Suprapubic skin (tissue), 4 donors: ENCODE measurements at regions not wholly inside any gene's neighbourhood (a gene's known extent, or its start where the extent isn't known, plus 50 kb on each side); places are given as distances from the start of the nearest gene placed in this dataset.

Experiments used
- DNase-seq, 2 donors: peaks; one replicate each; pipeline ENCODE4 v3.0.0-alpha.2; 2019; ENCODE audit warnings: low spot score in 2 of 2
- H3K27ac ChIP-seq: fragments of 200-600 bp; sonication (generic); one replicate; pipeline ENCODE4 v1.5.1; 2019
- H3K27me3 ChIP-seq: fragments of 200-600 bp; sonication (generic); one replicate; pipeline ENCODE4 v1.5.1; 2019
- H3K36me3 ChIP-seq: fragments of 200-600 bp; sonication (generic); one replicate; pipeline ENCODE4 v1.5.1; 2019
- H3K4me1 ChIP-seq: fragments of 200-600 bp; sonication (generic); one replicate; pipeline ENCODE4 v1.5.1; 2019
- H3K4me3 ChIP-seq: fragments of 200-600 bp; sonication (generic); one replicate; pipeline ENCODE4 v1.5.1; 2019; ENCODE audit warnings: mild to moderate bottlenecking
- H3K9me3 ChIP-seq: fragments of 200-600 bp; sonication (generic); one replicate; pipeline ENCODE4 v1.5.1; 2019
- CTCF ChIP-seq, 2 donors: fragments of 200-600 bp in 1 of 2; fragments of 450-650 bp in 1 of 2; sonication (generic) in 1 of 2; IDR thresholded peaks; one replicate each; pipeline ENCODE4 v1.5.1; 2016 to 2019; ENCODE audit warnings: antibody characterized with exemption in 2 of 2, mild to moderate bottlenecking in 1 of 2, moderate library complexity in 1 of 2
- EP300 ChIP-seq: sonication (generic); formaldehyde crosslinking; IDR thresholded peaks from one replicate; pipeline ENCODE4 v1.6.1; 2017; ENCODE audit warnings: antibody characterized with exemption
- POLR2A ChIP-seq, 2 donors: fragments of 450-650 bp; IDR thresholded peaks; one replicate each; pipeline ENCODE4 v1.6.1; 2017; ENCODE audit warnings: antibody characterized with exemption in 2 of 2, mild to moderate bottlenecking in 2 of 2, moderate library complexity in 2 of 2
- POLR2AphosphoS5 ChIP-seq, 3 donors: sonication (generic); formaldehyde crosslinking; IDR thresholded peaks; one replicate each; pipeline ENCODE4 v1.6.1; 2017; ENCODE audit warnings: antibody characterized with exemption in 3 of 3
- WGBS: methylation state at CpG from one replicate; pipeline ENCODE4 v1.1.5; 2018; 5-methylcytosine and 5-hydroxymethylcytosine counted together

- no peak for TF ChIP-seq POLR2AphosphoS5 (IDR thresholded peaks at IDR 0.05)
- TF ChIP-seq EP300 = no peak
- no peak for TF ChIP-seq POLR2A (IDR thresholded peaks at IDR 0.05)
- TF ChIP-seq CTCF (IDR thresholded peaks at IDR 0.05) = no peak
- Histone ChIP-seq H3K4me3 (no peak overlapping the region), H3K36me3 (no peaks in the 10 kb centered on the region), H3K9me3 (no peaks in the 10 kb centered on the region), H3K27ac (no peak overlapping the region), H3K27me3 (no peaks in the 10 kb centered on the region), H3K4me1 (no peaks in the 10 kb centered on the region)
- no peak for DNase-seq
Observed at GRCh38 chr16:7216719-7217118, 115.9 kb upstream of the RBFOX1 start.

GRCh38 chr16:7211781-7212180 is 120.9 kb upstream of the RBFOX1 start:
- no peaks in the 10 kb centered on the region for H3K27me3 ChIP-seq
- WGBS = 62% methylated on average over 9 of the region's 9 CpGs
- no peak overlapping the region for H3K4me3 ChIP-seq
- no peak overlapping the region for H3K27ac ChIP-seq
- H3K4me1 ChIP-seq = no peaks in the 10 kb centered on the region
- no peak for DNase-seq
- TF ChIP-seq POLR2A (IDR thresholded peaks at IDR 0.05) (no peak), CTCF (IDR thresholded peaks at IDR 0.05) (no peak)
- no peaks in the 10 kb centered on the region for H3K36me3 ChIP-seq
- no peaks in the 10 kb centered on the region for H3K9me3 ChIP-seq

GRCh38 chr16:7209598-7209997 is 123.0 kb upstream of the RBFOX1 start:
- TF ChIP-seq POLR2AphosphoS5 (IDR thresholded peaks at IDR 0.05) (no peak), EP300 (no peak), POLR2A (IDR thresholded peaks at IDR 0.05) (no peak), CTCF (IDR thresholded peaks at IDR 0.05) (no peak)
- Histone ChIP-seq H3K4me3 (no peak overlapping the region), H3K36me3 (no peaks in the 10 kb centered on the region), H3K27ac (no peak overlapping the region), H3K27me3 (no peaks in the 10 kb centered on the region), H3K9me3 (no peaks in the 10 kb centered on the region), H3K4me1 (no peaks in the 10 kb centered on the region)
- no peak for DNase-seq
- 85% methylated on average over 3 of the region's 3 CpGs for WGBS

GRCh38 chr16:7206469-7206868 is 126.2 kb upstream of the RBFOX1 start:
- H3K27ac ChIP-seq = no peak overlapping the region
- WGBS = 45% methylated on average over 4 of the region's 4 CpGs

GRCh38 chr16:7200320-7200719 is 132.3 kb upstream of the RBFOX1 start:
- Histone ChIP-seq H3K36me3 (no peaks in the 10 kb centered on the region), H3K4me1 (no peaks in the 10 kb centered on the region), H3K9me3 (no peaks in the 10 kb centered on the region), H3K27ac (no peak overlapping the region), H3K4me3 (no peak overlapping the region), H3K27me3 (no peaks in the 10 kb centered on the region)
- WGBS = 53% methylated on average over 4 of the region's 4 CpGs
- no peak for DNase-seq
- TF ChIP-seq POLR2A (IDR thresholded peaks at IDR 0.05) = no peak
- no peak for TF ChIP-seq EP300
- no peak for TF ChIP-seq CTCF (IDR thresholded peaks at IDR 0.05)
- no peak for TF ChIP-seq POLR2AphosphoS5 (IDR thresholded peaks at IDR 0.05)

More at GRCh38 chr16:7206469-7206868, 126.2 kb upstream of the RBFOX1 start:
- DNase-seq = no peak
- Histone ChIP-seq H3K27me3 (no peaks in the 10 kb centered on the region), H3K9me3 (no peaks in the 10 kb centered on the region), H3K4me1 (no peaks in the 10 kb centered on the region), H3K36me3 (no peaks in the 10 kb centered on the region), H3K4me3 (no peak overlapping the region)
- TF ChIP-seq EP300 (no peak), POLR2AphosphoS5 (IDR thresholded peaks at IDR 0.05) (no peak), POLR2A (IDR thresholded peaks at IDR 0.05) (no peak), CTCF (IDR thresholded peaks at IDR 0.05) (no peak)
